CD4-positive, alpha-beta T cell (primary cell): ENCODE measurements at regions not wholly inside any gene's neighbourhood (a gene's known extent, or its start where the extent isn't known, plus 50 kb on each side); places are given as distances from the start of the nearest gene placed in this dataset.
A peak's percentile ranks its signal among the peaks of the same experiment; 100 is the strongest.

Source experiments
- ATAC-seq: fragments of 200-7000 bp; cut with Tn5 transposase; one replicate; pipeline ENCODE4 v1.10.0; 2022; ENCODE audit warnings: mild to moderate bottlenecking; ENCODE audit not compliant: poor library complexity
- CTCF ChIA-PET: fragments of 350-600 bp; sonication (Branson Sonifier 250); formaldehyde crosslinking; loops from one replicate; lab custom pipeline; 2021; ENCODE audit warnings: antibody characterized with exemption, inconsistent platforms; lab: Charles Lee
- POLR2A ChIA-PET: fragments of 350-600 bp; sonication (Branson Sonifier 250); formaldehyde crosslinking; loops from one replicate; lab custom pipeline; 2021; ENCODE audit warnings: antibody characterized with exemption, inconsistent platforms; lab: Charles Lee
- DNase-seq, 14 experiments: peaks; one replicate each; pipeline ENCODE4 v3.0.0-alpha.2; 2013 to 2020; ENCODE audit warnings: mixed read lengths in 2 of 14
- H3K27ac ChIP-seq, 2 donors: one replicate each; pipeline versions ENCODE4 v1.5.1 to v1.7.0; 2013; ENCODE audit warnings: low read length in 2 of 2, low read depth in 1 of 2, mild to moderate bottlenecking in 1 of 2
- H3K27me3 ChIP-seq, 2 experiments: 1 replicate in 1 of 2; 2 replicates in 1 of 2; pipeline versions ENCODE4 v1.6.1 to v1.7.0; 2013; ENCODE audit warnings: low read length in 2 of 2, control low read depth in 1 of 2, mild to moderate bottlenecking in 1 of 2, moderate library complexity in 1 of 2; ENCODE audit not compliant: insufficient read depth in 2 of 2, control insufficient read depth in 1 of 2
- H3K36me3 ChIP-seq: one replicate; pipeline ENCODE4 v1.6.1; 2013; ENCODE audit warnings: low read length, control low read depth; ENCODE audit not compliant: insufficient read depth
- H3K4me1 ChIP-seq: one replicate; pipeline ENCODE4 v1.6.1; 2013; ENCODE audit warnings: low read length, control low read depth; ENCODE audit not compliant: insufficient read depth
- H3K4me3 ChIP-seq: one replicate; pipeline ENCODE4 v1.5.1; 2013; ENCODE audit warnings: mild to moderate bottlenecking, low read length, moderate library complexity
- H3K9me3 ChIP-seq, 2 experiments: 1 replicate in 1 of 2; 2 replicates in 1 of 2; pipeline versions ENCODE4 v1.6.1 to v1.7.0; 2013; ENCODE audit warnings: low read length in 2 of 2, mild to moderate bottlenecking in 2 of 2, control low read depth in 1 of 2, moderate library complexity in 1 of 2; ENCODE audit not compliant: control insufficient read depth in 1 of 2, insufficient read depth in 1 of 2
- H3K27ac Mint-ChIP-seq: one replicate; pipeline ENCODE4 v1.8.0; 2020; ENCODE audit warnings: mixed read lengths
- H3K27me3 Mint-ChIP-seq: one replicate; pipeline ENCODE4 v1.8.0; 2021; ENCODE audit warnings: mixed read lengths
- H3K36me3 Mint-ChIP-seq: one replicate; pipeline ENCODE4 v1.8.0; 2021; ENCODE audit warnings: low read depth, mixed read lengths
- H3K4me1 Mint-ChIP-seq: one replicate; pipeline ENCODE4 v1.8.0; 2021; ENCODE audit warnings: low read depth, mixed read lengths
- H3K4me3 Mint-ChIP-seq: one replicate; pipeline ENCODE4 v1.8.0; 2020; ENCODE audit warnings: mild to moderate bottlenecking, mixed read lengths
- H3K9me3 Mint-ChIP-seq: one replicate; pipeline ENCODE4 v1.8.0; 2020; ENCODE audit warnings: mixed read lengths
- CTCF ChIP-seq: fragments of 200-600 bp; IDR thresholded peaks from one replicate; pipeline ENCODE4 v1.8.0; 2022; ENCODE audit warnings: antibody characterized with exemption, mild to moderate bottlenecking
- intact Hi-C, 2 experiments: fragments of 100-400 bp; cut with DNase I in 1 of 2; cut with micrococcal nuclease in 1 of 2; formaldehyde crosslinking; loops; one replicate each; pipeline versions ENCODE4 v1.15.1 to v1.9.0; 2023 to 2025; cut with DNase I, micrococcal nuclease

- Mint-ChIP-seq H3K36me3 (no peaks in the 10 kb centered on the region), H3K27ac (no peak overlapping the region), H3K27me3 (no peaks in the 10 kb centered on the region), H3K9me3 (peaks cover 6% of the 10 kb centered on the region), H3K4me1 (no peaks in the 10 kb centered on the region), H3K4me3 (no peak overlapping the region)
- ATAC-seq (no peak), DNase-seq (peak in 1 of 14 experiments; percentile 5)
- TF ChIP-seq CTCF, result no peak
- peaks cover 0 to 9% of the 10 kb centered on the region in 2 experiments for H3K9me3 ChIP-seq
- no peak overlapping the region for H3K27ac ChIP-seq
- no peaks in the 10 kb centered on the region for H3K27me3 ChIP-seq
- no peaks in the 10 kb centered on the region for H3K36me3 ChIP-seq
- intact Hi-C loops, result no loop called here
- H3K4me3 ChIP-seq, result no peak overlapping the region
- POLR2A ChIA-PET, result no interaction called here
- CTCF ChIA-PET, result no interaction called here
- H3K4me1 ChIP-seq, result no peaks in the 10 kb centered on the region
Measured at GRCh38 chr10:81309041-81309552, 565.9 kb upstream of the NRG3 start.

DNA sequence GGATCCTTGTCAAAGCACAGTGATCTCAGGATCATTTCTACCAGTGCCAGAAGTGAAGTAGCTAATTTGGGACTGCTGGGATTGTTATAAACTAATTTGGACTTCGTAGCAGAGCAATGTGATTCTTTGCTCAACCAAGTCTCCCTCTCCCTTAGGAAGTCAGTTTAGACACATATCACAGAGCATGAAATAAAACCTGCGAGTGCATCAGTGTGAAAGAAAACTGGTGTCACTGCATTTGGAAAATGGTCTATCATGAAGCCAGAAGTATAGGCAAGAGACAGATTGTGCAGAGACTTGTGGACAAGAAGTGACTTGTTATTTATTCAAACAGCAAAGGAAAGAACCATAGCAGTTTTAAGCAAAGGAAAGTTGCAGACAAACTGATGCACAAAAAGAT, 560.5 kb upstream of the NRG3 start:
- TF ChIP-seq CTCF, result no peak
- ATAC-seq, result no peak
- intact Hi-C loops, result loop anchor here in 1 of 2 experiments (1.0 kb wide), 1 partner anchor 35 kb away; no protein-coding TSS in a partner anchor

DNA sequence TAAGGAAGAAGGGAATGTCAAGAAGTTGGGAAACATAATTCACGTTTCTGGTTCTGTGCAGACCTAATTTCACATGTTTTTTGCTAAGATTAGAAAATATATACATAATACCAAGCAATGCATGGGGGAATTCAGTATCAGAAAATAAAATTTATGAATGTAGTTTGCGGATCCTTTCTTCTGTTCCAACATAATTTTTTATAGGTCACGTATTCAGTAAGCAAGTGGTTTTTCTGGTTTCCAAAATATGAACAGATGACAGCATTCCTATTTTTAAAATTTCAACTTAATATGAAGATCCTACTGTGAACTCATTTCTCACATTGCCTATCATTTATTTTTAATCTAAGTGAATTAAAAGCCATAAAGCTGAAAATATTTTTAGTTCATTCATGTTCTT, 560.0 kb upstream of the NRG3 start:
- Mint-ChIP-seq H3K27ac (no peak overlapping the region), H3K27me3 (no peaks in the 10 kb centered on the region), H3K4me3 (no peak overlapping the region), H3K36me3 (no peaks in the 10 kb centered on the region), H3K9me3 (no peaks in the 10 kb centered on the region), H3K4me1 (no peaks in the 10 kb centered on the region)
- POLR2A ChIA-PET, result no interaction called here
- H3K4me1 ChIP-seq, result no peaks in the 10 kb centered on the region
- no peaks in the 10 kb centered on the region for H3K9me3 ChIP-seq
- H3K36me3 ChIP-seq, result no peaks in the 10 kb centered on the region
- no peaks in the 10 kb centered on the region for H3K27me3 ChIP-seq
- TF ChIP-seq CTCF, result no peak
- no peak overlapping the region for H3K27ac ChIP-seq
- ATAC-seq (no peak), DNase-seq (no peak)
- H3K4me3 ChIP-seq, result no peak overlapping the region
- intact Hi-C loops, result no loop called here
- CTCF ChIA-PET, result no interaction called here

More for the DNA sequence above, 560.5 kb upstream of the NRG3 start:
- Histone ChIP-seq H3K27me3 (no peaks in the 10 kb centered on the region), H3K36me3 (no peaks in the 10 kb centered on the region), H3K27ac (no peak overlapping the region), H3K4me3 (no peak overlapping the region), H3K4me1 (no peaks in the 10 kb centered on the region), H3K9me3 (peaks cover 0 to 1% of the 10 kb centered on the region in 2 experiments)
- H3K27me3 Mint-ChIP-seq, result no peaks in the 10 kb centered on the region
- ChIA-PET POLR2A (no interaction called here), CTCF (no interaction called here)
- H3K36me3 Mint-ChIP-seq, result no peaks in the 10 kb centered on the region
- no peaks in the 10 kb centered on the region for H3K4me1 Mint-ChIP-seq
- no peak overlapping the region for H3K4me3 Mint-ChIP-seq
- no peak overlapping the region for H3K27ac Mint-ChIP-seq
- DNase-seq, result no peak
- H3K9me3 Mint-ChIP-seq, result peaks cover 2% of the 10 kb centered on the region
